ENCODE measurements at regions not wholly inside any gene's neighbourhood (a gene's known extent, or its start where the extent isn't known, plus 50 kb on each side); places are given as distances from the start of the nearest gene placed in this dataset.
A peak's percentile ranks its signal among the peaks of the same experiment; 100 is the strongest.

DNA sequence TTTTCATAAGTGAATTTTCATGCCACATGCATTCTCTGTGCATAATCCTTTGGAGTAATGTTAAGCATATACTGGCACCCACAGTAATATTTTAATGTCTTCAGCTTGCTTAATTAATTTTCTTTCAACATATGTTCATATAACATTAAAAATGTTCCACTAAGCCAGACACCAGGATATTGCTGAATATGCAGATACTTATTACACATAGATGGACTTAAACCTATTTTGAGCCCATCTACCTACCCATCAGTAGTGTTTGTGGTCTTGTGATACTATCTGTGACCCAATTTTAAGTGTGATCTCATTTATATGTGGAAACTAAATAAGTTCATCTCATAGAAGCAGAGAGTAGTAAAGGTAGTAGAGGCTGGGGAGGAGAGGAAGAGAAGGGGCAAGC is 379.5 kb upstream of the JAG1 start:
- no peak for DNase-seq

DNA sequence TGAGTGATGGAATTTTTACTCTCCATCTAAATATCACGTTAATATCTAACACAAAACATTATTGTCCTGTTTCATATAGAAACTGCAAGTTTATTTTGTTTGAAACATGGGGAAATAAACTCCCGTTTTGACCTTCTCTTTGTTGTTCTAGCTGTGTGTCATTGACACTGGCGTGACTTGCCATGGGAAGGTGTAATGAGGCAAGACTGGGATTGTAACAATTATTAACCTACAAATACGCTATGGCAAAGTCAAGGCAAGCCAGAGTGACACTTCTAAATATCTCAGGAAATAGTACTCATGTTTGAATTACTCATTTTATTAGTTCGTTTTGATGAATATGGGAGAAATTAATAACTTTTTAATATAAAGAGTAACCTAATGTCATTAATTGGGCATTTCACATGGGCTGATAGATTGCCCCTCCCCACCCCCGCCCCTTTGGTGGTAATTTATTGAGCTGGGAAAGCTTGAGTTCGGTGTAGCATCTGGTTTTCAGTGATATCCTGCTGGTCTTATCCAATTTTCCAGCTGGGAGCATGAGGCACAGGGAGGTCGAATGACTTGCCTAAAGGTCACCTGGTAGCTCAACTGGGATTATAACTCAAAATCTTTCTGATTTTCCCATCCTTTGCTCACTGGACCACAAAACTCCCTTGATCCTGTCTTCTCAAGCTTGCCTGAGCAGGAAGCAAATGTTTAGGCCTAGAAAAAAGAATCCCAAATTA is 380.6 kb upstream of the JAG1 start:
- no peak for DNase-seq

DNA sequence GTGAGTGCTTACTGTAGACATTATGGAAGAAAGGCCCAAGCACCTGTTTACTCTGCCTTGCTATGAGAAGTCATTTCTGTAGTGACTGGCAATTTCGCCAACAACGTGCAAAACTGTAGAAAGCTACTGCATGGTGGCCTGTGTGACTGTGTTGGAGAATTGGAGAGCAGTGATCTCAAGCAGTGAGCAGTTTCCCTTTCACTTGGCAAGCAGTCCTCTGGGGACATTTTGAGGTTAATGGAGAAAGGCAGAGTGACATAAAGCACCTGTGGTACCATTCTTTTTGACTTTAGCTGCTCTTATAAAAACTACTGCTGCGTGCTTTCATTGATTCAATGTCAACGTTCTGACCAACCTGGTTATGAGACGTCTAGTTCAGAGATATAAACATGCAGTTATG is 382.6 kb upstream of the JAG1 start:
- DNase-seq: no peak

DNA sequence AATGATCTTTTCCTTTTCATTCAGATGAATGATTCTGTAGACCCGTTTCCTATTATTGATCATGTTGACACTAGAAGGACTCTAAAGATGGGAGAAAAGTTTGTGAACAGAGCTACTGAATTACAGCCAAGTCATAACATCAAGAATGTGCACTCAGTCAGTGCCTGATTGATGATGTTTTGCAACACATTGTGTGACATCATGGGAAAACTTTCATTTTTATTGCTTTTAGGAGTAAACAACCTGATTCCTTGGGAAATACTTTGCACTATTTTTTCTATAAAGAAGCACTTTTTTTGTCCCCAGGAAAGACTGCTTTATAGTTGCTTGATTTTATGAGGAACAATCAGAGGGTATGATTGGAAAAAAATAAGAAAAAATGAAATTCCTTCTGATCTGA is 383.8 kb upstream of the JAG1 start:
- no peak for DNase-seq

DNA sequence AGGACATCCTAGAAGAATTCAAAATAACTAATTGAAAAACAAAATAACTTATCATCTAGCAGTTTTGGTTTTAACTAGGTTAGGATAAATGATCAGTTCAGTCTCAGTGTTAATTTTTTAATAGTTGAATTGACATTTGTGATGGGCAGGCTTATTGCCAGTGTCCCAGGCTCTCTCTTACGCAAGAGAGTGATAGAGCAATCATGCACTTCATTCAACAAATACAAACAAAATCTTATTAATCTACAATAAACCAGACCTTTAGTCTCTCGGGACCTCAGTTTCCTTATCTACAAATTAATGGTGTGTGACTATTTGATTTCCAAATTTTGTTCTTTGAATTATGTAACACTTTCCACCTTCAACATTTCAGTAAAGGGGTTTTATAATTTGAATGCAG is 385.9 kb upstream of the JAG1 start:
- no peak for DNase-seq

DNA sequence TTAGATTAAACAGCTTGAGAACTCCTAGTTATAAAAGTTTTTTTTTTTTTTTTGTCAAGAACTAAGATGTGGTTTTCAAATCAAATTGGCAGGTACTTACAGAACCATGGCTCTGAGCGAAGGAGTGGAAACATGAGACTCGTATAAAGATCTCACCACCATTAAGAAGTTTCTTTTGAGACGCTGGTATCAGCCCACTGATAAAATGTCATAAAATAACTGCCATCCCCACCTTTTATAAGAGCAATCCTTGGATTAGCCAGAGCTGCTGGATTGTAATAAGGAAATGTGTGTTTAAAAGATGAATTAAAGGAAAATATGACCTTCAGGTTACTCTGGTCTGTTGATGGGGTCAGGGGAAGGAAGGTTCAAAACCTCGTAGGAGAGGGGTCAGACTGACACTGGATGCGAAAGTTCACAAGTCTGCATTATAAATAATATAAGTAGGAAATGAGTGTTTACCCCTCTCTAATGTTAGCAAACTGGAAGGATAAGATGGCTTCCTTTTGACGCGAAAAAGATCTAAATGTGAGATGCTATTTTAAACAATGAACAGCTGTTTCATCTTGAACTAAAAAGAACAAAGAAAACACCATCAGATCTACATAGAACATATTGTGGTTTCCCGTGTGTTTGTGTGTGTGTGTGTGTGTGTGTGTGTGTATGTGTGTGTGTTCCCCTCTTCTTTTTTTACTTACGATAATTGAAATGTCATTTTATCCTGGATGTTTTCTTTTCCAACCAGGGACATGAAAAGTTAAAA is 386.8 kb upstream of the JAG1 start:
- no peak for DNase-seq

DNA sequence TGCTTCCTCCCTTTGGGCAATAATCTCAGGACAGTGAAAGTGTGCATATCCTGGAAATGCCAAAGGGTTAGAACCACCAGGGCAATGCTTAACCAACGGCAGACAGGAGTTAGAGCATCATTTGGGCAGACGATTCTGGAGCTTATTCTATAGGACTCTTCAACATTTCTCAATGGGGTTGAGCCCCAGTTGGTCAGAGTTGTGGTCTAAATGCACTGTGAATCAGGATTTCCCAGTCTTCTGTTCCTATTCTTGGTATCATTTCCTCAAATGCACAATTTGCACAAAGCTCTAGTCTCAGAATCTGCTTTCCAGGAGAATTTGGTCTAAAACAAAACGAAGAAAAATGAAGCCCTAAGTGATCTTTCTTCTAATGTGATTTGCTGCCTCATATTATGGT is 389.6 kb upstream of the JAG1 start:
- DNase-seq: no peak

DNA sequence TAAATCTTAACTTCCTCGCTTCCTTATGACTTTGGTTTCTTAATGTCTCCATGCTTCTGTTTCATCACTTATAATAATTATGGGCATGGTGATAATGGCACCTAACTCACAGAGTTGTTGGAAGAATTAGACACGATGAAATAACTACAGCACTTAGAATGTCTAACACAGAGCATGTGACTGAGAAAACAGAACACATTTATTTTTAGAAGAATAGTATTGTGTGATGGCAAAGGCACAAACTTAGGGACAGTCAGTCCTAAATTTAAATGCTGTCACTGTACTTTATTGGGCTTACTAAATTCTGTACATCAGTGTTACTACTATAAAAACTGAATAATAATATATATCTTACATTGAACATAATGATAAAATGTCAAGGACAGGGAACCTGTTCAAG is 391.1 kb upstream of the JAG1 start:
- DNase-seq: no peak

DNA sequence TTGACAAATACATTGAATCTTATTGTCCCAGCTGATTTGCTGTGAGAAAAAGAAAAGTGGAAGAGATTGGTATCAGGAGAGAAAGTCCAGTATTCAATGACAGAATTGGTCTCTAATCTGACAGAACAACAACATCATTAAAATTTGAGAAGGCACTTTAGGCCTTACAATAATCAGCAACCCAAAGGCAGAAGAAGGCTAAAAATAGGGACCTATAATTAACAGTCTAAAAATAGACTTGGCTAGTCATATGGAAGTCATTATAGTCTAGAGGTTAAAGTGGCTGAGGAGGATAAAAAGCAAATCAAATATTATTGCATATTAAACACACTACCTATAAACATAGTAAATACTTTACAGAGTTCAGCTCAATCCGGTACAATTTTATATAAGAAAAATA is 393.6 kb upstream of the JAG1 start:
- DNase-seq: no peak

DNA sequence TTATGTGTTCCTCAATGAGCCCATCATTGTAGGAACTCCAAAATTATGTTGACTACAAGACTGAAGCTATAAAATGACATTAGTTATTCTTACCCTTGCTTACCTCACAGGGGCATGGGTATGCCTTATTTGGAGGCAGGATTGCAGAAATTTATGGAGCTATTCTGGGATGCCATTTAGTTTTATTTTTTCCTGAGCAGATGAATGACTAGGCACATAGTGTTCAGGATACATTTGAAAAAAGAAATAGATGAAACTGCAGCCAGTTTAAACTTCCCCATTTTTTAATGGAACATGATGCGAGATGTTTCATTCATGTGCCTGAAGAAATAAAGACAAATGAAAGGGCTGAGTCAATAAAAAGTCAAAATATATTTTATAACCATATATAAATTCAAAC is 399.2 kb upstream of the JAG1 start:
- no peak for DNase-seq

DNA sequence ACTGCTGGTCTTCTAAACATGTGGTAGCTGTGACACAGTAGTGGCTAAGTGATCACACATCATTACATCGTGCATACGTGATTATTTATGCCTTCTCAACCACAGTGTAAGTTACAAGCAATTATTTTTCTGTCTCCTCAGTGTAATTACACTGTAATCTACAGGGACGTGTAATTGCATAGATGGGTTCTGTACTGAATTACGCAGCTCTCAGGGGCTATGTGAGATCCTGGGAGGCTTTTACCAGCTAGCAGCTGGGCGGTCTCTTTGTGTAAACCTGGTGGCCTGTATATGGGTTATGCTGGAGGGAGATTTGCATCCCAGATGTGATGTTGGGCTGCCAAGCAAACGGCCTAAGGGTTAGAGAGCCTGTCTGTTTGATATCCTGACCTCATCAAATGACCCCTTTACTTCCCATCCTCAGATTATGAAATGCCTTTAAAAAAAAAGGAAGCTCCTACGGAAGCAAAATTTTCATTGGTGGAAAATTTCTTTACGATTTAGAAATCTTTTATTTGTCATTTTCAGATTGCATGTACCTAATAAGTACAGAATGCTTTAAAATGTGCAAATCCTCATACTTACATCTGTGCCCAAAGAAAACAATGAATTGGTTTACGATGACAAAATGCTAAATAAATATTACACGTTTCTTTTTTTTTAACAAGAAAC is 402.8 kb upstream of the JAG1 start:
- no peak for DNase-seq

DNA sequence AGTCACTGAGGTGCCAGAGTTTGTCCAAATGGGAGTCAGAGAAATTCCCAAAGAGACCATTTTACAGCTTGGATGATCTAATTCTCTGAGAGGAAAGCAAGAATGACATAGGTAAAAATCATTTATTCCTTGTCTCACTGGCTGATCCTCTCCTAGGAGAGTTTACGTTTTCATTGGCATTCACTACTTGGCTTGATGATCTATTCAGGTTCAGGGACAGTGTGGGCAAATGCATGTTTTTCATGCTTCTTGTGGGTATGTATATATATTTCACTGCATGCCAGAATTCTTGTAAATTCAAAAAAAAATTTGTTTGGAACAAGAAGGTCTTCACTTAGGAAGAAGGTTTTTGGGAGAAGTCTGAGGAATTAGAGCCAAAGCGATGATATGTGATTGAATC is 403.4 kb upstream of the JAG1 start:
- no peak for DNase-seq

DNA sequence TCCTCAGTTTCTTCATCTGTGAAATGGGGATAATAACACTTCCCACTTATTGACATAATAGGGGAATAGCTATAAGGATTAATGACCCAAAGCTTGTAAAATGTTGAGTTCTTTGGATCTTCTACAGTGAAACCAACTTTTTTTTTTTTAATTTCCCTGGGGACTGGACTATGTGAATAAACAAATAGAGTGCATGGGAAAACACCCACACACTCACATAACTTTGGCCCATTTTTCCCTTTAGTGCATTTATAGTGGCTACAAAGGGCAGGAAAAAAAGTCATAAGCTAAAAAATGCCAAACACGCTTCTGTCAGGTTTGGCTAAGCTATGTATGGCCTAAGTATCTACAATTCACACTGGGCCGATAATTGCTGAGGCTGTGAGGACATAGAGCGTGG is 406.2 kb upstream of the JAG1 start:
- DNase-seq: no peak

DNA sequence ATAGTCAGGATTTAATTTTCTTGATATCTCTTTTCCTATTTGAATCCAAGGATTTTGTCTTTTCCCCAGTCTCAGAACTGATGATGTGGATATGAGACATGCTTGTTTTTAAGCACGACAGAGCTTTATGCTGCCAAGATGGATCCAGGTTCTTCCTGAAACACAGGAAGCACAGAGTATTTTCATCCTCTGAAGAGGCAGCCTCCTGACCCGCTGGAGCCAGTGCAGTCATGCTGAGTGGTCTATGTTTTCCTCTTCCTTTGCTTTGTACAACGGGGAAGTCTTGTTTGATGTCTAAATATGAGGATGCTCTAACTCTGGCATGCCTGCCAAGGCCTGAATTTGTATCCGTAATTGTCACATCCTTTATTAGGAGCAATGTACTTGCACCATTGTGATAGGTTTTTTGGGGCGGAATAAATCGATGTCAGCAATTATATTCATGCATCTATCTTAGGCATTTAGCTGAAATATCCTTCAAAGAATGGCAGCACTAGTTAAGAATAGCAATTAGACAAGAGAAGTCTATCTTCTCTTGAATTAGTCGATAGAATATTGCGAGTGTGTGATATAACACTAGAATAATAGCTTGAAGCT is 407.1 kb upstream of the JAG1 start:
- DNase-seq: no peak

DNA sequence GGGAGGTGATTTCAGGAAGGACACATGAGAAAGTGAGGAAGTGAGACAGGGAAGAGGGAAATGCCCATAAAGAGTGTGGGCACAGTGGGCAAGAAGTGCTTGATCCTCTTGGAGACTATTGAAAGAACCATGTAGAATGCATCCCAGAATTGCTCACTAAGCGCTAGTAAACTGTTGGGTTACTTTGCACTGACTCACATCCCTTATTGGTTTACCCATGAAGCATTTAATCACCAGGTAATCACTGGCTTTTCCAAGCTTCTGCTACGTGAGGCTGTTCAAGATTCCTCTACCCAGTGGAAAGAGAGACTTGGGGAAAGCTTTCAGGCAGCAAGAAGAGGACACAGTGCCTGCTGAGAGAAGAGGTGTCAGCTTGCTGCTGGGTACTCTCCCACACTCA is 410.0 kb upstream of the JAG1 start:
- DNase-seq: no peak

DNA sequence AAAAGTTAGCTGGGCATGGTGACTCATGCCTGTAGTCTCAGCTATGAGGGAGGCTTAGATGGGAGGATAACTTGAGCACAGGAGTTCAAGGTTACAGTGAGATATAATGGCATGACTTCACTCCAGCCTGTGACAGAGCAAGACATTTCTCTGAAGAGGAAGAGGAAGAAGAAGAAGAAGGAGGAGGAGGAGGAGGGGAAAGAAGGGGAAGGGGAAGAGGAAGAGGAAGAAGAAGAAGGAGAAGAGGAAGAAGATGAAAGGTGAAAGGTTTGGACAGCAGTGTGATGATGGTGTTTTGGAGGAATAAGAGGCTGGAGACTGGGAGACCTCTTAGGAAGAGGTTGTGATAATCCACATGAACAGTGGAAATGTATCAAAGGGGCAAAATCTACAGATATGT is 410.7 kb upstream of the JAG1 start:
- no peak for DNase-seq

DNA sequence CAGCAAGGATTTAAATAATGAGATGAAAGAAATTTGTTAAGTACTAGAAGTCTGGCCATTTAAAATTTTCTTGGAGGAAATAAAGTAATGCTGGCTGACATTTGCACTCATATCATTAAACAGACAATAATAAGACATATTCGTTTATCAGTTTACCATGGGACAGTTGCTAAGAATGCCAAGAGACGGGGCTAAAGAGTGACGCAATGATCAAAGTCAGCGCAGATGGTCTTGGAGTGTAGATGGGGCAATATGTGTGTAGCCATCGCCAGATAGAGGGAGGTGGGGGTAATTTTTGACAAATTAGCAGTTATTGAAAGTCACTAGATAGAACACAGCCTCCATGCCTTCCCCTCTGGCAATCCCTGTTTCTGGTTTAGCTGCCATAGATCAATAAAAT is 413.2 kb upstream of the JAG1 start:
- no peak for DNase-seq

DNA sequence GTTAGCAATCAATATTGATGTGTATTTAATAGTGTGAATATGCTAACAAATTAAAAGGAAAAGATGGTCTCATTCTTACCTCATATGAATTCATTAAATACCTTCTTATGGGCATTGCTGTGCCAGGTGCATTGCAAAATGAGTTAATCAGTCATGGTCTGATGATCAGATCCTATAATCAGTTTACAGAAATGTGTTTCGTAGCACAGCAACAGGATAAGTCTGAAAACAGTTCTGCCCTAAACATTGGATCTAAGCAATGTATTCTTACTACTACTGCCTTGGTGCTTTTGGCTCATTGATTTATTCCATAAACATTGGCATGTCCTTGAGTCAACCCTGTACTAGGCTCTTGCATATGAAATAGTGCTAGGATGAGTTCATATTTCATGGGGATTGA is 417.0 kb upstream of the JAG1 start:
- DNase-seq: no peak

DNA sequence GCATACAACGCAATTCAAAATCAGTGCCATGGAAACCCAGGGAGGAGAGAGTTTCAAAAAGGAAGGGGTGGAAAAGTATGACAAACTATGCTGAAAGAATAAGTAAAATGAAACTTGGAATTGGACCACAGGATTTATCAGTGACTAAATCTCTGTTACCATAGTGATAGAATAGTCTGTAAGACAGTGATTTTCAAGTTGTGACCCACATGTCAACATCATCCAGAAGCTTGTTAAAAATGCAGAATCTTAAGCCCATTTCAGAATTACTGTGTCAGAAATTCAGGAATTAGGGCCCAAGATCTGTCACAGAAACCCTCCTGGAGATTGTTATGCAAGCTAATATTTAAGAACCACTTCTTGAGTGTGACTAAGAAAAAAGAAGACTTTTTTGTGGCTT is 417.7 kb upstream of the JAG1 start:
- DNase-seq: no peak

DNA sequence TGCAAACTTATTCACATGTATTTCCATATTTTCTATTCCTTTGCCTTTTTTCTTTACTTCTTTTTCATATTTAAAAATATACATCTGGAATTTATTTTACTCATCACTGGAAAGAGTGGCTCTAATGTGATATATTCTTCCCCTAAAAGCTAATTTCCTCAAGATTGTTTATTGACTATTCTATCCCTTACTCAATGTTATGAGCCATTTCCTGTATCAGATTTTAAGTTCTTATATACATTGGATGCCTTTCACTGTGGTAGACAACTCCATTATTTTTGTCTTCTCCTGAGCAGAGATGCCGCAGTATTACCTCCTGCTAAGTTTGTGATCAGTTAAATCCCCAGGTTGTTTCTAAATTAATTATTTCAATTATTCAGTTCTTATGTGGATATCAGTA is 418.4 kb upstream of the JAG1 start:
- DNase-seq: no peak

DNA sequence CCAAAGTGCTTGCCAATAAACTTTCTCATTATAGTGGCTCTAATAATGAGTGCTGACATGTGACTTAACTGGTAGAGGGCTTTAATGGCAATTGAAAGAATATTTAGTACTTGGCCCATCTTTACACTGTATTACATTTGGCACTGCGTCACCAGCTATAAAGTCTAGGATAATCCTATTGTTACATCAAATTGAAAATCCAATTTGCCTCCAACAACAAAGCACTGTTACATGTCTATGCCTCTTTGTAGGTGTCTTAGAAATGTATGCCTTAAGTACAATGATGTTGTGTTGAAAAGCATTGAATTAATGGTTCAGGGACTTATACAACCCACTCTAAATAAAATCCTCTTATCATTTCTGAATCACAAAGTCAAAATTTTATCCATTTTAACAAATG is 420.4 kb upstream of the JAG1 start:
- DNase-seq: no peak

DNA sequence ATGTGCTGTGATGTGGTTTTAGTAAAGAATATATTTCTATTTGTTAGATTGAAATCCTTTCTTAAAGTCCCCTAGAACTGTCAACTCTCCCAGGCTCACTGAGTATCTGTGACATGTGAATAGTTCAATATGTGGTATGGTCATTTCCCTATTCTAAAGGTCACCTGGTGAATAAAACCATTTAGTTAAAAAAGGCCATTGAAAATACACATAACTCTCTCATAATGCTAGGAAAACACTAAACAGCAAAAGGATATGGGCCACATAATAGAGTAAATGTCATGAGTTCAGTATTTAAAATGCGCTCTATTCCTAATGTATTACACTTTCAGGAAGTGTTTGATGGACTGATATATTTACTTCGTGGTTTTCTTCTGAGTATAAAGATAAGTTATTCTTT is 420.9 kb upstream of the JAG1 start:
- DNase-seq: no peak

DNA sequence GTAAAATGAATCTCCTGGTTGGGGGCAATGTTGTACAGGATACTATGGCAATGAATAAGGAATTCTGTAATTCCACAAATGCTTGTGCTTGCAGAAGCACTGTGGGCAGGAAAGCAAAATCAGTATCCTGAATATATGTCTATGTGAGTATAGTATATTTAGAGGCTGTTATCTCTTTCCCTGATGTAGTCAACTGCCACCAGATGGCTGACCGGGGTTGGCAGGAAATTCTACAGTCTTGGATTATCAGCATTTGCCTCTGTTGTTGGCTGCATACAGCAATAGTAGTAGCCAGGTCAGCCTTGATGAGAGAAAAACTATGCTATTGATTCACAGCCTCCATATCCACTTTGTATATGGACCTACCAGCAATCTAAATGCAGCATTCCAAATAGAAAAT is 425.1 kb upstream of the JAG1 start:
- DNase-seq: no peak

DNA sequence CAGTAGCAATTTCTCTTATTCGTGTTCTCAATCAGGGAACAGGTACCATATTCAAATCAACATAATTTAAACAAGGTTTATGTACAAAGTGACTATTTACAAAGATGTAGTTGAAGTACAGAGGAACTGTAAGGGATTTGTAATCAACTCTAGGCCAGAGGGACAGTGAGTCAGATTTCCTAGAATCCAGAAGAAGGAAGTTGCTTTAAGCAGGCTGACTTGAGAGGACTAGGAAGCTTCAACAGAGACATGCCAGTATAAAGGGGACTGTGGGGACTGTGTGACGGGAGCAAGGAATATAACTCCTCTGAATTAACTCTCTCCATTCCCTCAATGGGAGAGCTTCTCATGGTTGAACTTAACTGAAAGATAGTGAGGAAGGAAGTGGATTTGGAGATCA is 427.4 kb upstream of the JAG1 start:
- DNase-seq: peak; percentile 2 to 5
